ENCODE measurements at regions not wholly inside any gene's neighbourhood (a gene's known extent, or its start where the extent isn't known, plus 50 kb on each side); places are given as distances from the start of the nearest gene placed in this dataset.

DNA sequence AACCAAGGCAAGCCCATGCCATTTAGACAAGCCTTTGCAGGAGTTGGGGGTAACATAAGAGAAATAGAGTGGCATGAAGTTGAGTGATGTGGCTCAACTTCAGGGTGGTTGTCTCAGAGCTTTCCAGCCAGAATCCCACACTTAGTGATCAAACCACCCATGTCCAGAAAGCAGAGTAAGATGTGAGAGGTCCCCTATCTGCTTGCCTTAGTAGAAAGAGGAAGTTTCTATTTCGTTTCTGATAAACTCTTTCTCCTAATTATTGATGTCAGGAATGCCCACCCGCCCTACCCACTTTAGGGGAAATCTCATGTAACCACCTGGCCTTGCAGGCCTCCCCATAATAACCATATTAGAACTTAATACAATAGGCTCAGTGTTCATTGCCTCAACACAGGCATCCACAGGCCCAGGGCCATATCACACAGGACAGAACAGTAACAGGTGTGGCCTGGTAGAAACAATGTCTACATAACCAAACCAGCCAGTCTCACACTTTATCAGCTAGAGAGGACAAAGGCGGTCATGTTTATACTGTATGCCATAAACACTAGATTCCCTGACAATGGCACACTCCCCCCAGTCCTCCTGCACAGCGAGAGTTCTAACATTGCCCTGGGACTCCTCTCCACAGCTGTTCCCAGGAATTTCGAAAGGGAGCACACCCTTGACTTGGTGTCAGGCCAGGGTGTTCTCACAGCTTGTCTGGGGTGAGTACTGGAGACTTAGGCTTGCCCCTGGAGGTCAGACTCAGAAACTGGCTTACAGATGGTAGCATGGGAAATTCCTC, 364.4 kb downstream of the CXCL12 start:
- TF ChIP-seq, protein P1, sequence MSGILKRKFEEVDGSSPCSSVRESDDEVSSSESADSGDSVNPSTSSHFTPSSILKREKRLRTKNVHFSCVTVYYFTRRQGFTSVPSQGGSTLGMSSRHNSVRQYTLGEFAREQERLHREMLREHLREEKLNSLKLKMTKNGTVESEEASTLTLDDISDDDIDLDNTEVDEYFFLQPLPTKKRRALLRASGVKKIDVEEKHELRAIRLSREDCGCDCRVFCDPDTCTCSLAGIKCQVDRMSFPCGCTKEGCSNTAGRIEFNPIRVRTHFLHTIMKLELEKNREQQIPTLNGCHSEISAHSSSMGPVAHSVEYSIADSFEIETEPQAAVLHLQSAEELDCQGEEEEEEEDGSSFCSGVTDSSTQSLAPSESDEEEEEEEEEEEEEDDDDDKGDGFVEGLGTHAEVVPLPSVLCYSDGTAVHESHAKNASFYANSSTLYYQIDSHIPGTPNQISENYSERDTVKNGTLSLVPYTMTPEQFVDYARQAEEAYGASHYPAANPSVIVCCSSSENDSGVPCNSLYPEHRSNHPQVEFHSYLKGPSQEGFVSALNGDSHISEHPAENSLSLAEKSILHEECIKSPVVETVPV (CRISPR knock-in tag; IDR thresholded peaks at IDR 0.05) = no peak
- TF ChIP-seq PPARA (CRISPR knock-in tag; IDR thresholded peaks at IDR 0.05; ENCODE audit: borderline replicate concordance) (no peak), RARB (CRISPR knock-in tag; IDR thresholded peaks at IDR 0.05) (no peak), GLIS3 (CRISPR knock-in tag; IDR thresholded peaks at IDR 0.05) (no peak), ZNF8 (CRISPR knock-in tag; IDR thresholded peaks at IDR 0.05) (no peak)
- TF ChIP-seq, protein P2, sequence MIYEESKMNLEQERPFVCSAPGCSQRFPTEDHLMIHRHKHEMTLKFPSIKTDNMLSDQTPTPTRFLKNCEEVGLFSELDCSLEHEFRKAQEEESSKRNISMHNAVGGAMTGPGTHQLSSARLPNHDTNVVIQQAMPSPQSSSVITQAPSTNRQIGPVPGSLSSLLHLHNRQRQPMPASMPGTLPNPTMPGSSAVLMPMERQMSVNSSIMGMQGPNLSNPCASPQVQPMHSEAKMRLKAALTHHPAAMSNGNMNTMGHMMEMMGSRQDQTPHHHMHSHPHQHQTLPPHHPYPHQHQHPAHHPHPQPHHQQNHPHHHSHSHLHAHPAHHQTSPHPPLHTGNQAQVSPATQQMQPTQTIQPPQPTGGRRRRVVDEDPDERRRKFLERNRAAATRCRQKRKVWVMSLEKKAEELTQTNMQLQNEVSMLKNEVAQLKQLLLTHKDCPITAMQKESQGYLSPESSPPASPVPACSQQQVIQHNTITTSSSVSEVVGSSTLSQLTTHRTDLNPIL (CRISPR knock-in tag; IDR thresholded peaks at IDR 0.05; ENCODE audit: low read depth) = no peak

Data from SK-N-SH treated with all-trans-retinoic acid at 6 μM for 48 hours (cell line).